Suprapubic skin (tissue), 4 donors: ENCODE measurements at regions not wholly inside any gene's neighbourhood (a gene's known extent, or its start where the extent isn't known, plus 50 kb on each side); places are given as distances from the start of the nearest gene placed in this dataset.

ENCODE experiments used
- EP300 ChIP-seq: sonication (generic); formaldehyde crosslinking; IDR thresholded peaks from one replicate; pipeline ENCODE4 v1.6.1; 2017; ENCODE audit warnings: antibody characterized with exemption
- POLR2A ChIP-seq, 2 donors: fragments of 450-650 bp; IDR thresholded peaks; one replicate each; pipeline ENCODE4 v1.6.1; 2017; ENCODE audit warnings: antibody characterized with exemption in 2 of 2, mild to moderate bottlenecking in 2 of 2, moderate library complexity in 2 of 2
- POLR2AphosphoS5 ChIP-seq, 3 donors: sonication (generic); formaldehyde crosslinking; IDR thresholded peaks; one replicate each; pipeline ENCODE4 v1.6.1; 2017; ENCODE audit warnings: antibody characterized with exemption in 3 of 3
- TF ChIP-seq, protein P1 (sequence below), 2 donors: fragments of 200-600 bp in 1 of 2; fragments of 450-650 bp in 1 of 2; sonication (generic) in 1 of 2; IDR thresholded peaks; one replicate each; pipeline ENCODE4 v1.5.1; 2016 to 2019; ENCODE audit warnings: antibody characterized with exemption in 2 of 2, mild to moderate bottlenecking in 1 of 2, moderate library complexity in 1 of 2

- TF ChIP-seq, protein P1, sequence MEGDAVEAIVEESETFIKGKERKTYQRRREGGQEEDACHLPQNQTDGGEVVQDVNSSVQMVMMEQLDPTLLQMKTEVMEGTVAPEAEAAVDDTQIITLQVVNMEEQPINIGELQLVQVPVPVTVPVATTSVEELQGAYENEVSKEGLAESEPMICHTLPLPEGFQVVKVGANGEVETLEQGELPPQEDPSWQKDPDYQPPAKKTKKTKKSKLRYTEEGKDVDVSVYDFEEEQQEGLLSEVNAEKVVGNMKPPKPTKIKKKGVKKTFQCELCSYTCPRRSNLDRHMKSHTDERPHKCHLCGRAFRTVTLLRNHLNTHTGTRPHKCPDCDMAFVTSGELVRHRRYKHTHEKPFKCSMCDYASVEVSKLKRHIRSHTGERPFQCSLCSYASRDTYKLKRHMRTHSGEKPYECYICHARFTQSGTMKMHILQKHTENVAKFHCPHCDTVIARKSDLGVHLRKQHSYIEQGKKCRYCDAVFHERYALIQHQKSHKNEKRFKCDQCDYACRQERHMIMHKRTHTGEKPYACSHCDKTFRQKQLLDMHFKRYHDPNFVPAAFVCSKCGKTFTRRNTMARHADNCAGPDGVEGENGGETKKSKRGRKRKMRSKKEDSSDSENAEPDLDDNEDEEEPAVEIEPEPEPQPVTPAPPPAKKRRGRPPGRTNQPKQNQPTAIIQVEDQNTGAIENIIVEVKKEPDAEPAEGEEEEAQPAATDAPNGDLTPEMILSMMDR (IDR thresholded peaks at IDR 0.05) = no peak
- no peak for TF ChIP-seq POLR2AphosphoS5 (IDR thresholded peaks at IDR 0.05)
- TF ChIP-seq EP300 = no peak
- no peak for TF ChIP-seq POLR2A (IDR thresholded peaks at IDR 0.05)
Measured at GRCh38 chr13:22099585-22099984, 428.7 kb downstream of the FGF9 start.
